ENCODE measurements at regions not wholly inside any gene's neighbourhood (a gene's known extent, or its start where the extent isn't known, plus 50 kb on each side); places are given as distances from the start of the nearest gene placed in this dataset.
"Not testable (repeated sequence)": the region's sequence is repeated elsewhere in the genome, so short reads cannot be mapped to it uniquely, and the experiment has no call there.

- Histone ChIP-seq H3K9me3 (ENCODE audit: control insufficient read depth in 5 of 5, low read length in 5 of 5) (no peaks in the 10 kb centered on the region), H3K4me1 (ENCODE audit: control insufficient read depth in 5 of 5, insufficient read depth in 5 of 5, low read length in 5 of 5) (no peaks in the 10 kb centered on the region), H3K36me3 (ENCODE audit: control insufficient read depth in 5 of 5, insufficient read depth in 5 of 5, low read length in 5 of 5) (no peaks in the 10 kb centered on the region), H3K4me3 (ENCODE audit: low read depth in 1 of 5, low read length in 5 of 5) (no peak overlapping the region), H3K9ac (ENCODE audit: low read length in 5 of 5) (no peak overlapping the region), H3K27ac (ENCODE audit: low read depth, low read length) (no peak overlapping the region), H3K27me3 (ENCODE audit: control insufficient read depth in 5 of 5, insufficient read depth in 4 of 5, low read length in 5 of 5) (no peaks in the 10 kb centered on the region)
These were observed 162.1 kb upstream of the NOL4 start for GRCh38 chr18:34386803-34387202.

- Histone ChIP-seq H3K4me3 (ENCODE audit: low read depth in 1 of 5, low read length in 5 of 5) (no peak overlapping the region), H3K27ac (ENCODE audit: low read depth, low read length) (no peak overlapping the region), H3K4me1 (ENCODE audit: control insufficient read depth in 5 of 5, insufficient read depth in 5 of 5, low read length in 5 of 5) (no peaks in the 10 kb centered on the region), H3K27me3 (ENCODE audit: control insufficient read depth in 5 of 5, insufficient read depth in 4 of 5, low read length in 5 of 5) (no peaks in the 10 kb centered on the region), H3K9me3 (ENCODE audit: control insufficient read depth in 5 of 5, low read length in 5 of 5) (no peaks in the 10 kb centered on the region), H3K36me3 (ENCODE audit: control insufficient read depth in 5 of 5, insufficient read depth in 5 of 5, low read length in 5 of 5) (no peaks in the 10 kb centered on the region), H3K9ac (ENCODE audit: low read length in 5 of 5) (no peak overlapping the region)
These were observed 172.7 kb upstream of the NOL4 start for GRCh38 chr18:34397286-34397896.

- no peaks in the 10 kb centered on the region for H3K4me1 ChIP-seq (ENCODE audit: control insufficient read depth in 5 of 5, insufficient read depth in 5 of 5, low read length in 5 of 5)
- H3K27me3 ChIP-seq (ENCODE audit: control insufficient read depth in 5 of 5, insufficient read depth in 4 of 5, low read length in 5 of 5) = no peaks in the 10 kb centered on the region
- H3K9me3 ChIP-seq (ENCODE audit: control insufficient read depth in 5 of 5, low read length in 5 of 5) = no peaks in the 10 kb centered on the region
- H3K27ac ChIP-seq (ENCODE audit: low read depth, low read length) = no peak overlapping the region
- H3K4me3 ChIP-seq (ENCODE audit: low read depth in 1 of 5, low read length in 5 of 5) = no peak overlapping the region
- no peaks in the 10 kb centered on the region for H3K36me3 ChIP-seq (ENCODE audit: control insufficient read depth in 5 of 5, insufficient read depth in 5 of 5, low read length in 5 of 5)
- no peak overlapping the region for H3K9ac ChIP-seq (ENCODE audit: low read length in 5 of 5)
These were observed 175.2 kb upstream of the NOL4 start for GRCh38 chr18:34399892-34400291.

- Histone ChIP-seq H3K9ac (ENCODE audit: low read length in 5 of 5) (no peak overlapping the region), H3K27ac (ENCODE audit: low read depth, low read length) (no peak overlapping the region), H3K4me3 (ENCODE audit: low read depth in 1 of 5, low read length in 5 of 5) (no peak overlapping the region), H3K36me3 (ENCODE audit: control insufficient read depth in 5 of 5, insufficient read depth in 5 of 5, low read length in 5 of 5) (no peaks in the 10 kb centered on the region), H3K9me3 (ENCODE audit: control insufficient read depth in 5 of 5, low read length in 5 of 5) (no peaks in the 10 kb centered on the region), H3K27me3 (ENCODE audit: control insufficient read depth in 5 of 5, insufficient read depth in 4 of 5, low read length in 5 of 5) (no peaks in the 10 kb centered on the region), H3K4me1 (ENCODE audit: control insufficient read depth in 5 of 5, insufficient read depth in 5 of 5, low read length in 5 of 5) (no peaks in the 10 kb centered on the region)
These were observed 176.1 kb upstream of the NOL4 start for GRCh38 chr18:34400834-34401233.

- Histone ChIP-seq H3K27me3 (ENCODE audit: control insufficient read depth in 5 of 5, insufficient read depth in 4 of 5, low read length in 5 of 5) (no peaks in the 10 kb centered on the region), H3K36me3 (ENCODE audit: control insufficient read depth in 5 of 5, insufficient read depth in 5 of 5, low read length in 5 of 5) (no peaks in the 10 kb centered on the region), H3K4me3 (ENCODE audit: low read depth in 1 of 5, low read length in 5 of 5) (no peak overlapping the region), H3K27ac (ENCODE audit: low read depth, low read length) (no peak overlapping the region), H3K4me1 (ENCODE audit: control insufficient read depth in 5 of 5, insufficient read depth in 5 of 5, low read length in 5 of 5) (no peaks in the 10 kb centered on the region), H3K9ac (ENCODE audit: low read length in 5 of 5) (no peak overlapping the region), H3K9me3 (ENCODE audit: control insufficient read depth in 5 of 5, low read length in 5 of 5) (no peaks in the 10 kb centered on the region)
These were observed 177.1 kb upstream of the NOL4 start for GRCh38 chr18:34401775-34402174.

- H3K4me3 ChIP-seq (ENCODE audit: low read depth in 1 of 5, low read length in 5 of 5); H3K27ac ChIP-seq (ENCODE audit: low read depth, low read length); H3K27me3 ChIP-seq (ENCODE audit: control insufficient read depth in 5 of 5, insufficient read depth in 4 of 5, low read length in 5 of 5); H3K4me1 ChIP-seq (ENCODE audit: control insufficient read depth in 5 of 5, insufficient read depth in 5 of 5, low read length in 5 of 5); H3K9ac ChIP-seq (ENCODE audit: low read length in 5 of 5); H3K36me3 ChIP-seq (ENCODE audit: control insufficient read depth in 5 of 5, insufficient read depth in 5 of 5, low read length in 5 of 5); H3K9me3 ChIP-seq (ENCODE audit: control insufficient read depth in 5 of 5, low read length in 5 of 5): not testable (repeated sequence)
These were observed 182.8 kb upstream of the NOL4 start for GRCh38 chr18:34407471-34407870.

GRCh38 chr18:34411952-34412351 is 187.2 kb upstream of the NOL4 start:
- no peaks in the 10 kb centered on the region for H3K4me1 ChIP-seq (ENCODE audit: control insufficient read depth in 5 of 5, insufficient read depth in 5 of 5, low read length in 5 of 5)
- no peak overlapping the region for H3K4me3 ChIP-seq (ENCODE audit: low read depth in 1 of 5, low read length in 5 of 5)
- H3K27me3 ChIP-seq (ENCODE audit: control insufficient read depth in 5 of 5, insufficient read depth in 4 of 5, low read length in 5 of 5) = no peaks in the 10 kb centered on the region
- peaks cover 0 to 6% (median 0%) of the 10 kb centered on the region in 5 donors for H3K9me3 ChIP-seq (ENCODE audit: control insufficient read depth in 5 of 5, low read length in 5 of 5)
- no peaks in the 10 kb centered on the region for H3K36me3 ChIP-seq (ENCODE audit: control insufficient read depth in 5 of 5, insufficient read depth in 5 of 5, low read length in 5 of 5)
- H3K9ac ChIP-seq (ENCODE audit: low read length in 5 of 5) = no peak overlapping the region
- no peak overlapping the region for H3K27ac ChIP-seq (ENCODE audit: low read depth, low read length)

- no peak overlapping the region for H3K9ac ChIP-seq (ENCODE audit: low read length in 5 of 5)
- H3K4me3 ChIP-seq (ENCODE audit: low read depth in 1 of 5, low read length in 5 of 5) = no peak overlapping the region
- no peak overlapping the region for H3K27ac ChIP-seq (ENCODE audit: low read depth, low read length)
- no peaks in the 10 kb centered on the region for H3K36me3 ChIP-seq (ENCODE audit: control insufficient read depth in 5 of 5, insufficient read depth in 5 of 5, low read length in 5 of 5)
- peaks cover 0 to 2% (median 0%) of the 10 kb centered on the region in 5 donors for H3K27me3 ChIP-seq (ENCODE audit: control insufficient read depth in 5 of 5, insufficient read depth in 4 of 5, low read length in 5 of 5)
- peaks cover 0 to 3% (median 0%) of the 10 kb centered on the region in 5 donors for H3K9me3 ChIP-seq (ENCODE audit: control insufficient read depth in 5 of 5, low read length in 5 of 5)
- H3K4me1 ChIP-seq (ENCODE audit: control insufficient read depth in 5 of 5, insufficient read depth in 5 of 5, low read length in 5 of 5) = no peaks in the 10 kb centered on the region
These were observed 206.3 kb upstream of the NOL4 start for GRCh38 chr18:34431042-34431441.

GRCh38 chr18:34444622-34445021 is 219.9 kb upstream of the NOL4 start:
- no peaks in the 10 kb centered on the region for H3K36me3 ChIP-seq (ENCODE audit: control insufficient read depth in 5 of 5, insufficient read depth in 5 of 5, low read length in 5 of 5)
- H3K4me3 ChIP-seq (ENCODE audit: low read depth in 1 of 5, low read length in 5 of 5) = no peak overlapping the region
- H3K9me3 ChIP-seq (ENCODE audit: control insufficient read depth in 5 of 5, low read length in 5 of 5) = peaks cover 0 to 22% (median 8%) of the 10 kb centered on the region in 5 donors
- no peak overlapping the region for H3K27ac ChIP-seq (ENCODE audit: low read depth, low read length)
- H3K9ac ChIP-seq (ENCODE audit: low read length in 5 of 5) = no peak overlapping the region
- H3K4me1 ChIP-seq (ENCODE audit: control insufficient read depth in 5 of 5, insufficient read depth in 5 of 5, low read length in 5 of 5) = no peaks in the 10 kb centered on the region
- no peaks in the 10 kb centered on the region for H3K27me3 ChIP-seq (ENCODE audit: control insufficient read depth in 5 of 5, insufficient read depth in 4 of 5, low read length in 5 of 5)

GRCh38 chr18:34448662-34449061 is 223.9 kb upstream of the NOL4 start:
- Histone ChIP-seq H3K4me3 (ENCODE audit: low read depth in 1 of 5, low read length in 5 of 5) (no peak overlapping the region), H3K36me3 (ENCODE audit: control insufficient read depth in 5 of 5, insufficient read depth in 5 of 5, low read length in 5 of 5) (no peaks in the 10 kb centered on the region), H3K27ac (ENCODE audit: low read depth, low read length) (no peak overlapping the region), H3K9me3 (ENCODE audit: control insufficient read depth in 5 of 5, low read length in 5 of 5) (peaks cover 0 to 12% (median 2%) of the 10 kb centered on the region in 5 donors), H3K4me1 (ENCODE audit: control insufficient read depth in 5 of 5, insufficient read depth in 5 of 5, low read length in 5 of 5) (no peaks in the 10 kb centered on the region), H3K9ac (ENCODE audit: low read length in 5 of 5) (no peak overlapping the region), H3K27me3 (ENCODE audit: control insufficient read depth in 5 of 5, insufficient read depth in 4 of 5, low read length in 5 of 5) (no peaks in the 10 kb centered on the region)

GRCh38 chr18:34457761-34458160 is 233.0 kb upstream of the NOL4 start:
- Histone ChIP-seq H3K4me1 (ENCODE audit: control insufficient read depth in 5 of 5, insufficient read depth in 5 of 5, low read length in 5 of 5) (no peaks in the 10 kb centered on the region), H3K27ac (ENCODE audit: low read depth, low read length) (no peak overlapping the region), H3K4me3 (ENCODE audit: low read depth in 1 of 5, low read length in 5 of 5) (no peak overlapping the region), H3K36me3 (ENCODE audit: control insufficient read depth in 5 of 5, insufficient read depth in 5 of 5, low read length in 5 of 5) (no peaks in the 10 kb centered on the region), H3K9me3 (ENCODE audit: control insufficient read depth in 5 of 5, low read length in 5 of 5) (no peaks in the 10 kb centered on the region), H3K27me3 (ENCODE audit: control insufficient read depth in 5 of 5, insufficient read depth in 4 of 5, low read length in 5 of 5) (no peaks in the 10 kb centered on the region), H3K9ac (ENCODE audit: low read length in 5 of 5) (no peak overlapping the region)
